ENCODE measurements at regions not wholly inside any gene's neighbourhood (a gene's known extent, or its start where the extent isn't known, plus 50 kb on each side); places are given as distances from the start of the nearest gene placed in this dataset.

DNA sequence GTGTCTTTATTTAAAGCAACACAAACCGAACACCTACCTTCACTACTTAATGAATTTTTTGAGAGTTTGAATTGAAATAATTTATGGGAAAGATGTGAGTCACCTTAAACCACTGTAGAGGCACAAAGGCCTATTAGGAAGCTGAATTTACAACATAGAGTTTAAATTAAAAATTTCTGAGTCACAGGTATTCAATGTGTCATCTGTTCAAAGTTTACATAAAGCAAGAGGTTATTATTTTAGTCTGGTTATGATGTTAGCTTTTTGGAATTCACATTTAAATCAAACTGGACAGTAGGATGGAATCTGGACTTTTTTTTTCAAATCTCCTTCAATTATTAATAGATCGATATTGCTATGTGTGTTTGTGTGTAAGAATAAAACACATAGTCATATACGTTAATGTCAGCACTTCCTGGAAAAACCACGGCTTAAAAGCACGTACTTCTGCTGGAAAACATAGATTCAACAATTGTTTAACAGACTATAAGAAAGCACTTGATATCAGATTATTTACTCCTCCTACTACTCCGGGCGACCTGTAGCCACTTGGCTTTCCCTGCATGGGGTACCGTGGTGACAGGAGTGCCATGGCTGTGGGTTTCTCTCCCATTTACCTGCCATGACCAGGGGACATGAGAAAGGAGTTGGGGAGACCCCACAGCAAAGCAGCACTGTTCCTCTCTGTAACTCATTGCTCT lies 638.6 kb downstream of the SEMA5A start:
- DNase-seq (ENCODE audit: low read depth in 2 of 2) = no peak

DNA sequence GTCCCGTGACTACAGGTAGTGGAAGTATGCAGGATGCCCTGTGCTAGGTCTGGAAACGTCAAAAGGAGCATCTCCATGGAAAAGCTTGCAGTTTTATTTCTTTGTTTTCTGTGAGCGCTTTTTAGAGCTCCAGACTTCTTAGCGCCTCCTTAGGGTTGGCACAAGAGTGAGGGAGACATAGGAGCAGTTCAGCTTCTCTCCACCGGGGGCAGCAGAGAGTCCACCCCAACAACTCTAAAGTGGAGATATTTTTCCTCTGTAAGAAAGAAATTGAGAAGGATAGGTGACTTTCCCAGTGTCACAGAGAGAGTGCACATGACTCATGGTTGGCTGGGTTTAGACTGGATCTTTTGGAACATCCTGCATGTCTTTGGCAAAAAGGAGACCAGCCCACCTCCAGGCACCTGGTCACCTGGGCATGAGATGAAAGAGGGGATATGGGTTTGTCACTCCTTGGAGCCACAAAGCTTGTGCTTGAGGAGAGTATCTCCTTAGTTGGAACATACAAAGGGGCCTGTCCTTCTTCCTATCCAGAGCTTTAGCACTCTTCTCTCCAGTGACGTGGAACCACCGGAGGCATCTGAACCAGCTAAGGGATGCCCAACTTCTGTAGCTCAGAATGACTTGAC lies 637.7 kb downstream of the SEMA5A start:
- peak in 1 of 2 donors; percentile 0 for DNase-seq (ENCODE audit: low read depth in 2 of 2)

DNA sequence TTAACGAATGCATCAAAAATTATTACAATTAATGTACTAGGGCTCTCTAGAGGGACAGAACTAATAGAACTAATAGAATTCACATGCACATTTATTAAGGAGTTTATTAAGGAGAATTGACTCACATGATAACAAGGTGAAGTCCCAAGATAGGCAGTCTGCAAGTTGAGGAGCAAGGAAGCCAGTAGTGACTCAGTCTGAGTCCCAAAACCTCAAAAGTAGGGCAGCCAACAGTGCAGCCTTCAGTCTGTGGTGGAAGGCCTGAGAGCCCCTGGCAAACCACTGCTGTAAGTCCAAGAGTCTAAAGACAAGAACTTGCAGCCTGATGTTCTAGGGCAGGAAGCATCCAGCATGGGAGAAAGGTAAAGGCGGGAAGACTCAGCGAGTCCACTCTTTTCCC lies 633.8 kb downstream of the SEMA5A start:
- no peak for DNase-seq (ENCODE audit: low read depth in 2 of 2)

DNA sequence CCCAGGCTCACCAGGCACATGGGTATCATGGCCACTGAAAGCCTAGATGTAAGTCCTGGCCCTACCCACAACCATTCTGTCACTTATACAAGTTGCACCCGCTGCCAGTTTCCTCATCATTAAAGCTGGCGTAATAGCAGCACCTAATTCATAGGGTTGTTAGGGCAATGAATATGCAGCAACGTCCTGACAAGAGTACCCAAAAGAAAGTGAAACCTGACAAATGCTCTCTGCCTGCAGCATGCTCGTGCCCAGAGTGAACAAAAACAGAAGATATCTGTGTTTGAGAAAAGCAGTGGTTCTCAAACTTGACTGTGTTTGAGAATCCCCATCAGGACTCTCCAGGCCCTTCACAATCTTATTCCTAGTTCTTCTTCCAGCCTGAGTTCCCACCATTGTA lies 632.4 kb downstream of the SEMA5A start:
- no peak for DNase-seq (ENCODE audit: low read depth in 2 of 2)

DNA sequence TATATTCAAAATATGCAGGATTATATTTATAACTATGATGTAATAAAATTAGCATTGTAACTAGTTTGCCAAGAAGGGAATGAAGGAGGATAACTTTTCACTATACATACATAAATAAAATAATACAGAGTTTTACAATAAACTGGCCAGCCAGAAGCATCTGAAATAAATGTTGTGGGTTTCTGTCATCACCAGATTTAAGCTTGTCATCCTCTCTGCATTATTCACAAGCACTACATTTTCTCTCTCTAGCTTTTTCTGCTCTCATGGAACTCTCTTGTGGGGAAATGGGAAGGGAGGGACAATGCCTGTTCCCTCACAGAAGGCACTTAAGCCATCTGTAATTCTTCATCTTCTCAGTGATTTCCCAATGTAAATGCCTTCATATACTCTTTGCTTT lies 626.8 kb downstream of the SEMA5A start:
- no peak for DNase-seq (ENCODE audit: low read depth in 2 of 2)

DNA sequence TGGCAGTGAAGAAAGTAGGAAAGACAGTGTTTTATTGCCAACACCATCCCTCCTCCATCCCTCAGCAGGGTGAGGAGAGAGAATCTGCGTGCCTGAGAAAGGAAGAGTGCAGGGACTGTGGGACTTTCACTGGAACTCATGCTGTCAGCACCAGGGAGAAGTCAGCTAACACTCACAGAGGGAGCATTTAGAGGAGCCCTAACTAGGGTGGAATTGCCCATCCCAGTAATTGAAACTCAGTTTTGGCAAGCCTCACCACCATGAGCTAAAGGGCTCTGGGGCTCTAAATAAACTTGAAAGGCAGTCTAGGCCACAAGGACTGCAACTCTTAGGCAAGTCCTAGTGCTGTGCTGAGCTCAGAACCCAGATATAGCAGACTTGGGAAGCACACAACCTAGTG lies 622.3 kb downstream of the SEMA5A start:
- no peak for DNase-seq (ENCODE audit: low read depth in 2 of 2)

DNA sequence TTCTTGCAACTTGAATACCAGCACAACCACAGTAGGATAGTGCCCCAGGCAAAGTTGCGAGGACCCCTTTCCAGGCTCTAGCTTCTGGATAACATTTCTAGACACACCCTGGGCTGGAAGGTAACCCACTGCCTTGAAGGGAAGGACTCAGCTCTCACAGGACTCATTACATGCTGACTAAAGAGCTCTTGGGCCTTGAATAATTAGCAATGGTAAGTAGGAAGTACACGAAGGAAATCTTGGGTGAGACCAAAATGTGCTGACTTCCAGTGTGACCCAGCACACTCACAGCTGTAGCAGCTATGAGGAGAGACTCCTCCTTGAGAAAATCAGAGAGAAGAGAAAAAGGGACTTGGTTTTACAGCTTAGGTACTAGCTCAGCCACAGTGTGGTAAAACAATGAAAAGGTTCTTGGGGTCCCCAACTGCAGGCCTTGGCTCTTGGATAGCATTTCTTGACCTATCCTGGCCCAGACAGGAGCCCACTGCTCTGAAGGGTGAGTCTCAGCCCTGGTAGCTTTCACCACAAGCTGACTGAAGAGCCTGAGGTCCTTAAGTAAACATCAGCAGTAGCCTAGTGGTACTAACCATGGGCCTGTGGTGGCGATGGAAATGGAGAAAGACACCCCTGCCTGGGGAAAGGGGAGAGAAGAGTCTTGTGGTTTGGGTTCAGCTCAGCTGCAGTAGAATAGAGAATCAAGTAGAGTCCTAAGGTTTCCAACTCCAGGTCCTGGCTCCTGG lies 621.7 kb downstream of the SEMA5A start:
- no peak for DNase-seq (ENCODE audit: low read depth in 2 of 2)

DNA sequence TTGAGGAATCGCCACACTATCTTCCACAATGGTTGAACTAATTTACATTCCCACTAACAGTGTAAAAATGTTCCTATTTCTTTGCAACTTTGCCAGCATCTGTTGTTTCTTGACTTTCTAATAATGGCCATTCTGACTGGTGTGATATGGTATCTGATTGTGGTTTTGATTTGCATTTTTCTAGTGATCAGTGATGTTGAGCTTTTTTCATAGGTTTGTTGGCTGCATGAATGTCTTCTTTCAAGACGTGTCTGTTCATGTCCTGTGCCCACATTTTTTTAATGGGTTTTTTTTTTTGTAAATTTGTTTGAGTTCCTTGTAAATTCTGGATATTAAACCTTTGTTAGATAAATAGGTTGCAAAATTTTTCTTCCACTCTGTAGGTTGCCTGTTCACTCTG lies 615.9 kb downstream of the SEMA5A start:
- no peak for DNase-seq (ENCODE audit: low read depth in 2 of 2)

DNA sequence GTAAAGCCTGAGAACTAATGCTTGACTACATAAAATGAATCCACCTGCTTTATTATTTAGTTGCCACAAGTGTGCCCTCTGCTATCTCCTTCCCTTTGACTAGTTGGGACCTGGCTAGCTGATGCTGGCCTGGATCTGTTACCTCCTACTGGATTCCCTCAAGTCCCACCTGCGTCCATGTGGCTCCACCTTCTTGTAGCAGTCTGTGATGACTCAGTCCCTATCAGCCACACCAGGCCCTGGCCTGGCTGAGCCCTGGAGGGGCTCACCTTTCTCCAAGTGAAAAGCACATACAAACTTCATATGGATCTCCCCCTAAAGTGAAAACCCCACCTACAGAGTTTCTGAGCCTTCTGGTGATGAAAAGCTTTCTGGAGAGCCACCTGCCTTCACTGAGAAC lies 611.4 kb downstream of the SEMA5A start:
- no peak for DNase-seq (ENCODE audit: low read depth in 2 of 2)

DNA sequence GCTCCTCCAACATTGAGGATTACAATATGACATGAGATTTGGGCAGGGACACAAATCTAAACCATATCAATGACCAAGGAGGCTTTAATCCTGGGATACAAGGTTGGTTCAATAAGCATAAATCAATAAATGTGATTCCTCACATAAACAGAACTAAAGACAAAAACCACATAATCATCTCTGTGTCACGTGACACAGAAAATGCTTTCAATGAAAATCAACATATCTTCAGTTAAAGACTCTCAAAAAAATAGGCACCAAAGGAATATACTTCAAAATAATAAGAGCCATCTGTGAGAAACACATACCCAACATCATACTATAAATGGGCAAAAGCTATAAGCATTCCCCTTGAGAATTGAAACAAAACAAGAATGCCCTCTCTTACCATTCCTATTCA lies 604.9 kb downstream of the SEMA5A start:
- no peak for DNase-seq (ENCODE audit: low read depth in 2 of 2)

DNA sequence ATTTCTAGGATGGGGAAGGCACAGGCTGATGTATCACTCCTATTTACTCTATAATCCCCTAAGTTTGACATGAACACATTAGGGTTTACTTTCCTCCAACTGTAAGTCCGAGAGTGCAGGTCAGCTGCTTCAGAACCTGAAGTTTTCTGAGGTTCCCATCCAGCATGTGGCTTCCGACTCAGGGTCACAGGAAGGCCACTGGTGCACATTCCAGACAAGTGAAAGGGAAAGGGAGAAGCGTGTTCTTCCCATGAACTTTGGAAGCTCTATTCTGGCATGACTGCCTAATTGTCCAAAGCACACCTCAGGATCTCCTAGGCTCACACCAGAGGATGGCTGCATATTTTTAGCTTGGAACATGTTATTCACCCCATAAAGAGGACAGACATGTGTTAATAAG lies 602.6 kb downstream of the SEMA5A start:
- no peak for DNase-seq (ENCODE audit: low read depth in 2 of 2)

DNA sequence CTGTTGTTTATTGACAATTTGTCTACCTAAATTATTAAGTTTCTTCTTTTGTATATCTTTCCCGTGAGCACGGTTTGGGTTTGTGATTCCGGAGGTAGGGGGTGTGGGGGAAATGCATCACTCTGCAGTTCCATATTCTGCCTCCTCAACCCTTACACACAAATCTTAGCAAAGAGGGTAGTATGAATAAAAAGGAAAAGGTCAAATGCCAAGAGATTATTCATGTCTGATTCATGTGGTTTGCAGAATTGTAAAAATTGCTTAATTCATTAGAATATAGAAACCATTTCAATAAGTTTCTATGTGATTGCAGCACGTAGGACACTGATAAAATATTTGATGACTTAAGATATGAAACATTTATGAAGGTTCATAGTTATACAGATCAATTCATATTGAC lies 601.9 kb downstream of the SEMA5A start:
- no peak for DNase-seq (ENCODE audit: low read depth in 2 of 2)

DNA sequence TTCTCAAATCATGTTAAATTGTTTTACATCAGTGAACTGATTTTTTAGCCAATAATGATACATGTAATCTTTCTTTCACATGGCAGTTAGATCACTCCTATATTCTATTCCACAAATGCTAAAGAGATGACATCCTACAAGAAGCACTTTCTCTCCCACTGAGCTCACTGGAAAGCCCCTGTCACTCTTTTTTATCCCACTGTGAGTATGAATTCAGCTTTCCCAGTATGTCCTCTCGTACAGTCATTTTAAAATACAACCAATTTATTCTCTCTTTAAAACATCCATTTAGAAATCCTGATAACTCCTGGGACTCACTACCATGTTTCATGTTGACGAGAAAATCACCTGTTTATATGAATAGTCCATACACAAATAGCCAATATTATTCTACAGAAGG lies 599.9 kb downstream of the SEMA5A start:
- no peak for DNase-seq (ENCODE audit: low read depth in 2 of 2)

DNA sequence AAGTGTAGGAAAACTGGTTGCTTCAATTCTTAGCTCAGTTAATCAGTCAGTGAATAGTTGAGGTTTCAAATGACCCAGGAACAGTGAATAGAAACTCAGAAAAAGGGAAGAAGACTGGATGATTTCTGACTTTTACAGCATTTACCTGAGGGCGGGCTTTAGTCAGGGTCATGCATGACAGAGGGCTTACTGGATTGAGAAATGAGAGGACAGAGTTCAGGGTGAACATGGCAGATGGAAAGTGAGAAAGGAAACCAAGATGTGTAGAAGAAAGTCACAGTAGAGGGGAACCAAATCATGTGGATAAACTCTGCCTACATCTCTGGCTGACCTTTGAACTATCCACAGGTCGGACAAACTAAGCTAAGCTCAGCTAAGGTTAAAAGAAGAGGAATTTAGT lies 596.0 kb downstream of the SEMA5A start:
- DNase-seq (ENCODE audit: low read depth in 2 of 2) = no peak

DNA sequence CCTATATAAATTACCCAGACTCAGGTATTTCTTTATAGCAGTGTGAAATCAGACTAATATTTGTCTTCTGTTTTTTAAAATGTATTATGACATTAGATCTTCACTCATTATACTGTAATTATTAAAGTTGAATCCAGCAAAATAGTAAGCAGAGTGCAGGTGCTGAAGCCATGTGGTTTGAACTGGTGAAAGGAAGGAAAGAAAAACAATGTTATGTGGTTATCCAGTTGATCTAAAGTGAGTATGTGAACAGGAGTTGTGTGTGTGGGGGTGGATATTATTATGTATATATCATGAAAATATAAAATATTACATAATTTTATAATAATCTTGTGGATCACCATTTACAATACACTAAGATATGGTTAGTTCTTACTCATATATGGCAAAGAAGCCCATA lies 593.7 kb downstream of the SEMA5A start:
- DNase-seq (ENCODE audit: low read depth in 2 of 2) = no peak

DNA sequence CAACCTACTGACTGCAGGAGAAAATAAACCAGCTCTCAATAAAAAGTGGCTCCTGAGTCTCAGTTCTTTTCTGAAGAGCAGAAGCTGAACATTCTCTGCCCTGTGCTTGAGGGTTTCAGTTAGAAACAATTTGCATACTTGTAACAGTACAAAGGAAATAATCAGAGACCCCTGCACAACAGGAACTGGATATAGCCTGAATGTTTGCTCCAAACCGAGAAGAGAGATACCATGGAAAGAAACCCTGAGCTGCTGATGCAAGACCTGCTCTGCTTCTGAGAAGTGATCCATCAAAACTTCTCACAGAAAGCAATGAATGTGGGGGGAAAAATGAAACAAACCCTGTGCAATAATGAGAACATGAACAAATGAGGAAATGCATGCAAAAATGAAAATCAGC lies 592.9 kb downstream of the SEMA5A start:
- no peak for DNase-seq (ENCODE audit: low read depth in 2 of 2)

DNA sequence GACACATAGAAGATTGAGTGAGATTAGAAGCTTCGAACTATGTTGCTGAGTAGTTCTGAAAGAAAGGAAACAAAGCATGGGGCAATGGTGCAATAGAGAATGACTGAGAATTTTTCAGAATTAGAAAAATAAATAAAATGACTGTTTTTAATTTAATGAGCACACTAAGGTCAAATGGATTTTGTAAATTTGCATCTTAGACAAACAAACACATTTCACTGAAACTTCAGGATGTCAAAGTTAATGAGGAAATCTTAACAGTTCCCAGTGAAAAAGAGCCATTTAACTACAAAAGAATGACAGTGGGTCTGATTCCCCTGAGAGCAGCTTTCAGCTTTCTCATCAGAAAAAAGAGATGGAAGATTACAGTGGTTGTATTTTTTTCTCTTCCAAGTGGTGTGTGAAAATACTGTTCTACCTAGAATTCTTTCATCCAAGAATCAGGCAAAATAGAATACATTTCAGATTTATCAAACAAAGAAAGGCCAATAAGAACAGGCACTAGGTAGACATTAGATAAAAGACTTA lies 591.9 kb downstream of the SEMA5A start:
- DNase-seq (ENCODE audit: low read depth in 2 of 2) = no peak

DNA sequence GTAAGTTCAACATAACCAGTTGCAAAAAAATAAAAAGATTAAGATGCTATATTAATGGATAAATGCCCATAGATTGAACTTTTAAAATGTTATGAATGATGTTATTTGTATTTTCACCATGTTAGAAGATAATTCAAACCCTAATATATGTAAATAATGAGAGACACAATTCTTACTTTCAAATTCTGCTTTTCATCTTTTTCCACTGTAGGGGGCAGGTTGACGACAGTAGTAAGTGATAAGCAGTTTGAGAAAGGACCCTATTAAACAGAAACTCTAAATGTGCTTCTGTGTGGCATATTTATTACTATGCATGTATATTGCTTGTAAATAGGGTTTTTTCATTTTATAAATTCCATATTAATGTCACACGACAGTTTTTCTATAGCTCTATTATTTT lies 591.1 kb downstream of the SEMA5A start:
- DNase-seq (ENCODE audit: low read depth in 2 of 2) = no peak

DNA sequence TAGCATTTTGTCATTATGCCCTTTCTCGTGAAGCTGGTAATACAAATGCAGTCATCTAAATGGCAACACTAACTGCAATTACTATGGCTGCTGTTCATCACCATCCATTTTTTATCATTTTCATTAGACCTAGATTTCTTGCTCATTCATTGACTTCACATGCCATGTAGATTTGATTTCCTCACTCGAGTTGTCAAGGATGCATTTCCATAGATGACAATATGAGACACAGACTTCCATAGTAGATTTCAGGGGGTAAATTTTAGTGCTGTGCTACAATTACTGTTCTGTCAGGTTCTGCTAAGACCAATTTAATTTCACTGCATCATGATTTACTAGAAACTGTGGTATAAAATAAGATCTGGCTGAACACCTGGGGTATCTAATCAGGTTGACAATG lies 589.2 kb downstream of the SEMA5A start:
- no peak for DNase-seq (ENCODE audit: low read depth in 2 of 2)

DNA sequence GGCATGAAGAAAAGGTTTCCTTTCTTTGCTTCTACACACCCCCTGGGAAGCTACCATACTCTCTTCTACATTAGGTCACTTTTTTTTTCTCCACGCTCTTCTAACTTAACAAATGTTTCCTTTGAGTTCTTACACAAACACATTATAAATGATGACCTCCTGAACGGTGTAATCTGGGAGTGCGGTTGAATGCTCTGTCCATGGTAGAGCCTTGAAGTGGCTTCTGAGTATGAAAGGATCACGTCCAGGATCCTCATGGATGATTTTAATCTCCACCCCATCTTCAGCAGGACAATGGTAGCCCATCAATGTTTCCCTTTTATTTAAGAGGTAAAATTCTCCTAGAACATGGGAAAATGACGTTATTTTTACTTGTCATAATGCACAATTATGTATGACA lies 587.3 kb downstream of the SEMA5A start:
- DNase-seq (ENCODE audit: low read depth in 2 of 2) = no peak

DNA sequence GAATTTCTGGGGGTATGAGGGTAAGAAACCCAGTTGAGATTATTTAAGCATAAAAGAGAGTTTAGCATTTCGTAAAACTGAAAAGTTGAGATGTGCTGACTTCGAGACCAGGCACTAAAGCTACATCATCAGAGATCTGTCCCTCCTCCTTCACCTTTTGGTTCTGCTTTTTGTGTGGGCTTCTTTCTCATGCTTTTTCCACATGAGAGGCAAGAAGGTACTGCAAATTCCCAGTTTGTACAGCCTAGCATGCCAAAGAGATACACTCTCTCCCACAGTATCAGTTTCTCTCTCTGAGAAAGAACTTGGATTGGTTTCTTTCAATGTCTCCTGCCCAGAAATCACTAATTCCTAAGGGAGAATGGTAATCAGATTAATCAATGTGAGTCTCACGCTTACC lies 584.7 kb downstream of the SEMA5A start:
- DNase-seq (ENCODE audit: low read depth in 2 of 2) = no peak

DNA sequence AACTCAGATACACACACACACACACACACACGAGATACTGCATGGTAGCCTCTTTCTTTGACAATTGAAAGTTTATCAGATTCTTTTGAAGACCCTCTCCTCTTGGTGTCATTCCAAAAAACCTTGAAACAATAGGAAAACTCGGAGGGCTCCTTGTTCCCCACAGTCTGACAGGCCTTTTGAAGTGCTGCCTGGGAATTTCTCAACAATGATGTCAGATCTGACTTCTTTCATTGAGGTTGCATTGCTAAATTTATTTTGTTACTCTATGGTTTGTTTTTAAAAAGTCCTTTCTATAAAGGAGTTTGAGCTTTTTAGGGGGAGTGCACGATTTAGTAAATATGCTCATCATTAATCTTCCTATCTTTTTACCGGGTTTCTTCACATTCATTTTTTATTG lies 583.9 kb downstream of the SEMA5A start:
- DNase-seq (ENCODE audit: low read depth in 2 of 2) = no peak

DNA sequence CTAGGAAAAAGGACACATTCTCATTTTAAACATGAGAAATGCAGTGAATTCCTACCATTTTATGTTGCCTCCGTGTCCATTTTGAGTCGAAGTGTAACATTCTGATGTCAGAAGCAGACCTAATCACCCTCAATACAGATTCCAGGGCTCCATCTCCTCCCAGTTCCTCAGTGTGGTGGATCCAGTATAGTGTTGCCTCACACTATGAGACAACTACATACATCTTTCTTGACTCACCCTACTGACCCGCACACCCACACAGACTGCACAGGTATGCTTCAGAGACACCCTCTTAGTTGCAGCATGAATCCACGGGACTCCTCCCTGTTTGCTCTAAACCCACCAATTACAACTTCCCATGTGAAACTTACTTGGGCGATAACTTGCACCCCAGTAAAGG lies 564.9 kb downstream of the SEMA5A start:
- no peak for DNase-seq (ENCODE audit: low read depth in 2 of 2)
